ENCODE measurements at regions not wholly inside any gene's neighbourhood (a gene's known extent, or its start where the extent isn't known, plus 50 kb on each side); places are given as distances from the start of the nearest gene placed in this dataset.

GRCh38 chr1:60196026-60196425 is 122.5 kb upstream of the C1orf87 start:
- TF ChIP-seq TSHZ2 (CRISPR knock-in tag; IDR thresholded peaks at IDR 0.05) = no peak
- TF ChIP-seq, protein P1, sequence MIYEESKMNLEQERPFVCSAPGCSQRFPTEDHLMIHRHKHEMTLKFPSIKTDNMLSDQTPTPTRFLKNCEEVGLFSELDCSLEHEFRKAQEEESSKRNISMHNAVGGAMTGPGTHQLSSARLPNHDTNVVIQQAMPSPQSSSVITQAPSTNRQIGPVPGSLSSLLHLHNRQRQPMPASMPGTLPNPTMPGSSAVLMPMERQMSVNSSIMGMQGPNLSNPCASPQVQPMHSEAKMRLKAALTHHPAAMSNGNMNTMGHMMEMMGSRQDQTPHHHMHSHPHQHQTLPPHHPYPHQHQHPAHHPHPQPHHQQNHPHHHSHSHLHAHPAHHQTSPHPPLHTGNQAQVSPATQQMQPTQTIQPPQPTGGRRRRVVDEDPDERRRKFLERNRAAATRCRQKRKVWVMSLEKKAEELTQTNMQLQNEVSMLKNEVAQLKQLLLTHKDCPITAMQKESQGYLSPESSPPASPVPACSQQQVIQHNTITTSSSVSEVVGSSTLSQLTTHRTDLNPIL (CRISPR knock-in tag; IDR thresholded peaks at IDR 0.05; ENCODE audit: low read depth) = no peak
- TF ChIP-seq CSDC2 (CRISPR knock-in tag; IDR thresholded peaks at IDR 0.05) = no peak
